ENCODE measurements at regions not wholly inside any gene's neighbourhood (a gene's known extent, or its start where the extent isn't known, plus 50 kb on each side); places are given as distances from the start of the nearest gene placed in this dataset.

DNA sequence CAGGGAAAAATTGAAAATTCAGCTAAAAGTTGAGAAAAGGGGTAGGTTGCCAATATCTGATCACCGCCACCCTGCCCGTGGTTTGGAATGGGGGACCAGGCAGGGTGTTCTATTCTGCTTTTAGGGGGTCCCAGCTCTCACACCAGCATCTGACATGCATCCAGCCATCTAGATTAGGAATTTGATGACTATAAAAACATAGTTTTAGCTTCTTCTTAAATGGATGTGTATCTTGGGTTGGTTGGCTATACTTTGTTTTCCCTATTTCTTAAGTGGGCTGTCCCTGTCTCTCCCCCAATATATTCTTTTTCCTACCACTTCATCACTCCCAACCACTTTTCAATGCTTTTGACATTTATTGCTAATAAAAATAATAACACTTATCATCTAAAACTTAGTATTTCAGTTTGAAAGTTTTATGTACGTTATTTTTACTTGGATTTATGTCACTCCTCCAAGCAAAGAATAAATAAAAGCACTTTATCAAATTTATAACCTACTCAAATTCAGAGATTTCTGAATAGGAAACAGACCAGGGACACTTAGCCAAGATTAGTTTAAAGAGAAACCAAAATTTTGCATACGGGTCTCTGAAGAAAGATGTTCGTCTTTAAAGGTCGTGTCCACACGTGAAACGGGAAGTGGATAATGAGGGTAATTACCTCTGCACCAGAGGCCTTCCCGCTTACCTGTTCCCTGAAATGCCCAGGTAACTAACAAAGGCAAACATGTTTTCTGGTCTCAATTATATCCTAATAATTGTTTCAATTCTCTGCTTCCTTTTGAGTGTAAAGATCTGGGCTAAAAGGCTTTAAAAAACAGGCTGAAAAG is 233.2 kb upstream of the AUTS2 start:
- TF ChIP-seq, protein P1, sequence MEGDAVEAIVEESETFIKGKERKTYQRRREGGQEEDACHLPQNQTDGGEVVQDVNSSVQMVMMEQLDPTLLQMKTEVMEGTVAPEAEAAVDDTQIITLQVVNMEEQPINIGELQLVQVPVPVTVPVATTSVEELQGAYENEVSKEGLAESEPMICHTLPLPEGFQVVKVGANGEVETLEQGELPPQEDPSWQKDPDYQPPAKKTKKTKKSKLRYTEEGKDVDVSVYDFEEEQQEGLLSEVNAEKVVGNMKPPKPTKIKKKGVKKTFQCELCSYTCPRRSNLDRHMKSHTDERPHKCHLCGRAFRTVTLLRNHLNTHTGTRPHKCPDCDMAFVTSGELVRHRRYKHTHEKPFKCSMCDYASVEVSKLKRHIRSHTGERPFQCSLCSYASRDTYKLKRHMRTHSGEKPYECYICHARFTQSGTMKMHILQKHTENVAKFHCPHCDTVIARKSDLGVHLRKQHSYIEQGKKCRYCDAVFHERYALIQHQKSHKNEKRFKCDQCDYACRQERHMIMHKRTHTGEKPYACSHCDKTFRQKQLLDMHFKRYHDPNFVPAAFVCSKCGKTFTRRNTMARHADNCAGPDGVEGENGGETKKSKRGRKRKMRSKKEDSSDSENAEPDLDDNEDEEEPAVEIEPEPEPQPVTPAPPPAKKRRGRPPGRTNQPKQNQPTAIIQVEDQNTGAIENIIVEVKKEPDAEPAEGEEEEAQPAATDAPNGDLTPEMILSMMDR (IDR thresholded peaks at IDR 0.05) = no peak
- TF ChIP-seq POLR2A (IDR thresholded peaks at IDR 0.05) = no peak
